ENCODE measurements at regions not wholly inside any gene's neighbourhood (a gene's known extent, or its start where the extent isn't known, plus 50 kb on each side); places are given as distances from the start of the nearest gene placed in this dataset.

GRCh38 chr22:36081023-36081431, 52.4 kb upstream of the RBFOX2 start:
- TF ChIP-seq CTCF (IDR thresholded peaks at IDR 0.05) = no peak
- no peak for TF ChIP-seq POLR2A (IDR thresholded peaks at IDR 0.05)

Data from Peyer's patch (tissue), 4 donors.